ENCODE measurements at regions not wholly inside any gene's neighbourhood (a gene's known extent, or its start where the extent isn't known, plus 50 kb on each side); places are given as distances from the start of the nearest gene placed in this dataset.

- Histone ChIP-seq H3F3A (ENCODE audit: insufficient read depth, low read length, poor library complexity, severe bottlenecking) (no peaks in the 10 kb centered on the region), H3K79me2 (replicated peaks; ENCODE audit: insufficient read depth, low read length) (no peaks in the 10 kb centered on the region), H3K9ac (ENCODE audit: low read length) (no peak overlapping the region), H3K27me3 (ENCODE audit: insufficient read depth, low read depth, low read length) (no peaks in the 10 kb centered on the region), H3K4me2 (ENCODE audit: low read length) (no peak overlapping the region), H2AFZ (ENCODE audit: low read depth, low read length) (no peak overlapping the region), H3K4me3 (ENCODE audit: low read length) (no peak overlapping the region), H3K9me3 (ENCODE audit: low read length) (no peaks in the 10 kb centered on the region), H3K27ac (ENCODE audit: low read length) (no peak overlapping the region), H3K36me3 (ENCODE audit: insufficient read depth, low read length) (no peaks in the 10 kb centered on the region), H3K9me2 (ENCODE audit: insufficient read depth, low read length) (no peaks in the 10 kb centered on the region), H4K20me1 (ENCODE audit: insufficient read depth) (no peaks in the 10 kb centered on the region)
- no peak for TF ChIP-seq EZH2 (IDR thresholded peaks at IDR 0.05; ENCODE audit: borderline replicate concordance, insufficient read depth, low read length, poor library complexity, severe bottlenecking)
- no peak for TF ChIP-seq RAD21 (conservative IDR thresholded peaks at IDR 0.05)
- TF ChIP-seq SMC3 (conservative IDR thresholded peaks at IDR 0.05; ENCODE audit: poor library complexity) = no peak
- TF ChIP-seq POLR2AphosphoS5 (IDR thresholded peaks at IDR 0.05) = no peak
- no peak for TF ChIP-seq EP300 (conservative IDR thresholded peaks at IDR 0.05; ENCODE audit: poor library complexity, severe bottlenecking)
Observed at GRCh38 chr14:104445086-104445485, 134.5 kb upstream of the C14orf180 start.

- H3K79me2 ChIP-seq (replicated peaks; ENCODE audit: insufficient read depth, low read length) = no peaks in the 10 kb centered on the region
- no peak overlapping the region for H3K4me2 ChIP-seq (ENCODE audit: low read length)
- TF ChIP-seq TAF1 (IDR thresholded peaks at IDR 0.05; ENCODE audit: low read depth) = no peak
- TF ChIP-seq CTCF (IDR thresholded peaks at IDR 0.05; ENCODE audit: poor library complexity, severe bottlenecking) = no peak
- no peak for TF ChIP-seq MXI1 (conservative IDR thresholded peaks at IDR 0.05; ENCODE audit: poor library complexity, severe bottlenecking)
- no peak for TF ChIP-seq EZH2 (IDR thresholded peaks at IDR 0.05; ENCODE audit: borderline replicate concordance, insufficient read depth, low read length, poor library complexity, severe bottlenecking)
- no peak for TF ChIP-seq RAD21 (conservative IDR thresholded peaks at IDR 0.05)
- TF ChIP-seq REST (IDR thresholded peaks at IDR 0.05; ENCODE audit: borderline replicate concordance) = no peak
- no peak for TF ChIP-seq EP300 (conservative IDR thresholded peaks at IDR 0.05; ENCODE audit: poor library complexity, severe bottlenecking)
- TF ChIP-seq SMC3 (conservative IDR thresholded peaks at IDR 0.05; ENCODE audit: poor library complexity) = no peak
- no peak for TF ChIP-seq POLR2AphosphoS5 (IDR thresholded peaks at IDR 0.05)
- H3K9me2 ChIP-seq (ENCODE audit: insufficient read depth, low read length) = no peaks in the 10 kb centered on the region
- no peak overlapping the region for H3K9ac ChIP-seq (ENCODE audit: low read length)
- H3K27ac ChIP-seq (ENCODE audit: low read length) = no peak overlapping the region
- H4K20me1 ChIP-seq (ENCODE audit: insufficient read depth) = no peaks in the 10 kb centered on the region
- H2AFZ ChIP-seq (ENCODE audit: low read depth, low read length) = no peak overlapping the region
- H3K9me3 ChIP-seq (ENCODE audit: low read length) = no peaks in the 10 kb centered on the region
- no peaks in the 10 kb centered on the region for H3K27me3 ChIP-seq (ENCODE audit: insufficient read depth, low read depth, low read length)
- H3K4me3 ChIP-seq (ENCODE audit: low read length) = no peak overlapping the region
- H3K36me3 ChIP-seq (ENCODE audit: insufficient read depth, low read length) = no peaks in the 10 kb centered on the region
- H3F3A ChIP-seq (ENCODE audit: insufficient read depth, low read length, poor library complexity, severe bottlenecking) = no peaks in the 10 kb centered on the region
Observed at GRCh38 chr14:104445832-104446381, 133.7 kb upstream of the C14orf180 start.
